HG02938 (cell line): ENCODE measurements at regions not wholly inside any gene's neighbourhood (a gene's known extent, or its start where the extent isn't known, plus 50 kb on each side); places are given as distances from the start of the nearest gene placed in this dataset.

Source experiments
- ATAC-seq: cut with Tn5 transposase; IDR thresholded peaks from one replicate; pipeline ENCODE4 v1.9.1; 2021; ENCODE audit warnings: mild to moderate bottlenecking, moderate library complexity; ENCODE audit not compliant: unreplicated experiment

GRCh38 chr1:87717157-87717670, 388.5 kb downstream of the LMO4 start:
- no peak for ATAC-seq

DNA sequence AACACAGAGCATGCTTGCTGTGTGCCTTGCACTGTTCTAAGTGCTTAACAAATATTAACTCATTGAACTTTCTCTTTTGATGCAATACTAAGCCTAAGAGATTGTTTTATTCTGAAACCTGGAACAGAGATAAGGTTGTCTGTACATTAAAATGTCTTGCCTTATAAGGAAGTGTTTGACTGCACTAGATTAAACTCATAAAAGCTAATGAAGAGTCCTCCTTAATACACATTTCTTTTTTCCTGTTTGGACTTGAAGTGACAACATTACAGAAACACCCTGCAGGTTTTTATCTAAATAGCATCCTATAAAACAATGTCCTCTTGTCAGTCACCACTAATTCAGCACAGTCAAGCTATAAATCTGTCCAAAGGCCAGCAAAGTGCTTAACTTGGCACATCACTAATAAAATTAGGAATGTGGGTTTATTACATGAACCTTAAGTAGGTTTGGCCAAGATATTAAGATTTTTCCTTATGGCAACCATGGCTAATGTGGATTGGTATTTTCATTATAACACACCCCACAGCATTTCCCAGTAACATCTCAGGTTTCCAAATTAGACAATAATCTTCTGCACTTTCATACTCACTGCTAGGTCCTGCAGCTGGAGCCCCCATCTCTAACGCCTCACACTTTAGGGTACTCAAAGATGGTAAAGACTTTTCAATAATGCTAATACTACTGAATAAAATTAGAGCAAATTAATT, 389.7 kb downstream of the LMO4 start:
- ATAC-seq, result no peak

- no peak for ATAC-seq
Observed at GRCh38 chr1:87719658-87720057, 391.0 kb downstream of the LMO4 start.

DNA sequence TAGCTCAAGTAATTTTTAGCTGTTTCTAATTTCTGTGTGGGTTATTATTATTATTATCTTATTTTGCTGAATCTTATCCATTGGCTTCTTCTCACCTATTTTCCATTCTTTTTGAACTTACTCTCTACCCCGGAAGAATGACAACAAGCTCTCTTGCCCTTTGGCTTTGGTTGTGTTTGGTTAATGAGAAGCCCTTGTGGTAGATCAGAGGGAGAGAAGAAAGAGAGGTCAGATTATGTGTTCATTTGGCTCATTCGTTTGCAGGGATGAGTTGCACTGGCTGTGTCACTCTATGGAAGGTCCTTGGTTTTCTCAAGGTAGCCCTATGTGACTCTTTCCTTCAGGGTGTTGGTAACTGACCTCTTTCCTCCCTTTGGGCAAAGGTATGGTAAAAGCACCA, 391.9 kb downstream of the LMO4 start:
- ATAC-seq, result no peak

DNA sequence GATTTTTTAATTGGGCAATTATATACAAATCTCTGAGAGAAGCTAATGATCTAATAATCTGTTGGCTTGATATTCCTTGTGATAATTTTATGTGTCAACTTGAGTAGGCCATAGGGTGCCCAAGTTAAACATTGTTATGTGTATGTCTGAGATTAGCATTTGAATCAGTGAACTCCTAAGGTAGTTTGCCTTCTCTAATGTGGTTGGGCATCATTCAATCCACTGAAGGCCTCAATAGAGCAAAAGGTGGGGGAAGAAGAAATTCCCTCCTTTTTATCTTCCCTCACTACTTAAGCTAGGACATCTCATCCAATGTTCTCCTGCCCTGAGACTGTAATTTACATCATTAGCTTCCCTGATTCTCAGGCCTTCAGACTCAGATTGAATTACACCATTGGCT, 394.5 kb downstream of the LMO4 start:
- ATAC-seq, result no peak

- ATAC-seq, result no peak
Observed at GRCh38 chr1:87728169-87728568, 399.5 kb downstream of the LMO4 start.

GRCh38 chr1:87730274-87731216, 401.9 kb downstream of the LMO4 start:
- no peak for ATAC-seq

DNA sequence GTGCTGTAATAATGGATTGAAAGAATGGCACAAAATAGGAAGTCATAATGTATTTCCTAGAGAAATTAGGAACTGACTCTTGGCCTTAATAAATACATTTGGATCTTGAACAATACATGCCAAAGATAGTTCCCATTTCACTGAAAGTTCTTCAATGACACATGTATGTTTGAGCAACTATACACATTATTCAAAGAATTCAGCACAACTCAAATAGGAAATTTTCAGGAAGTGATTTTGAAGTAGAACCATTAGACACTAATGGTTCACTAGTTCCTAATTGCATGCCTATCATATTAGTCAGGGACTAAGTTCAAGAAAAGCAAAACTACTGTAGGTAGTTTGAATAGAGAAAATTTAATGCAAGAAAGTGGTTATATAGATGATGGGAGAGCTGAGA, 404.7 kb downstream of the LMO4 start:
- ATAC-seq, result no peak

- ATAC-seq, result no peak
Observed at GRCh38 chr1:87735750-87736149, 407.1 kb downstream of the LMO4 start.

GRCh38 chr1:87739141-87739540, 410.5 kb downstream of the LMO4 start:
- no peak for ATAC-seq

DNA sequence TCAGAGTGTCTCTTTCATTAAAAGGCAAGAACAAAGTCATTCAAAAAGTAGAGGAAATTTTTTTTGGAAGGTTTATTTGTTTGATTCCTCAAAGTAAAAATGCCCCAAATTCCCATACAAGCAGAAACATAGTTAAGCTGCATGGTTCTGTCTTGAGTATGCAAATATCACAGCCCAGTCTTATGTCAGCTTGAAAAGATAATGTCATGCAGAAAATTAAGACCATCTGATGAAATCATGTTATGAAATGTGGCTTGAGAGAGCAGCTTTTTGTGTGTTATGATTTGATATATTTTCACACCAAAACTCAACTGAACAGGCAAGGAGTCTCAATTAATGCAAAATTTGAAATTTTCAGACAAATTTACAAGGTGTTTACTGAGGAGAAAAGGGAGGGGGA, 411.0 kb downstream of the LMO4 start:
- ATAC-seq, result no peak

- no peak for ATAC-seq
Observed at GRCh38 chr1:87743256-87743655, 414.6 kb downstream of the LMO4 start.

GRCh38 chr1:87744056-87744455, 415.4 kb downstream of the LMO4 start:
- no peak for ATAC-seq

DNA sequence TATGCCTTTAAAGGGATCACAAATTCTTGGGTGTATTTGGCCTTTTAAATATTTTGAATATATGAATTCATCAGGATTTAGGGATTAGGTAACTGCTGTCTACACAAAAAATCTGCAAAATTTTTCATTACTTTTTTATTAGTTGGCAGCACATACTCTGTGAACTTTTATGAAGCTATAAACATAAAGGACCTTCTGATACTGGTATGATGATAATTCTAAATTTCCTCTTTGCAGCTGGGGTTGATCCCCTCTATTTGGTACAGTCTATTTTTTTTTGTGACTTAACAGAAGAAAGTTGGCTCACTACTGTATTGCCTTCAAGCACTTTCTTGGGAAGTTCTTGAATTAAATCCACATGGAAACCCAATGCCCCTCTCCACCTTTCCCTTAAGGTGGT, 416.1 kb downstream of the LMO4 start:
- ATAC-seq, result no peak

- ATAC-seq, result no peak
Observed at GRCh38 chr1:87753366-87753765, 424.7 kb downstream of the LMO4 start.

DNA sequence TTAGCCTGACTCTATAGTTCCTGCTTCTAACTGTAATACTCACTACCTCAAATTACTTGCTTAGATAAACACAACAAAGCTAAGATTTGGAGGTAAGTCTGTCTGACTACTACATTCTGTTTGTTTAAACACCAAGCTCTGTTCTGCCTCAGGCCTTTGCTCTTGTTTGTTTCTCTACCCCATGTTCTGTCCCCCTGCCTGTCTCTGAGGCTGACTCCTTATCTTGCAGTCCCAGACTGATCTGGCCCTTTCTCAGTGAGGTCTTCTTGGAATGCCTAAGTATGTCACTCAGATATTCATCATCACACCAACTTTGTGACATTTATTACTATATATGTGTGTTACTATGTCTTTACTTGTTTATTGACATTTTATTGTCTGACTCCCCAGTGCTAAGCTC, 425.5 kb downstream of the LMO4 start:
- no peak for ATAC-seq

- ATAC-seq, result no peak
Observed at GRCh38 chr1:87757676-87758075, 429.0 kb downstream of the LMO4 start.

DNA sequence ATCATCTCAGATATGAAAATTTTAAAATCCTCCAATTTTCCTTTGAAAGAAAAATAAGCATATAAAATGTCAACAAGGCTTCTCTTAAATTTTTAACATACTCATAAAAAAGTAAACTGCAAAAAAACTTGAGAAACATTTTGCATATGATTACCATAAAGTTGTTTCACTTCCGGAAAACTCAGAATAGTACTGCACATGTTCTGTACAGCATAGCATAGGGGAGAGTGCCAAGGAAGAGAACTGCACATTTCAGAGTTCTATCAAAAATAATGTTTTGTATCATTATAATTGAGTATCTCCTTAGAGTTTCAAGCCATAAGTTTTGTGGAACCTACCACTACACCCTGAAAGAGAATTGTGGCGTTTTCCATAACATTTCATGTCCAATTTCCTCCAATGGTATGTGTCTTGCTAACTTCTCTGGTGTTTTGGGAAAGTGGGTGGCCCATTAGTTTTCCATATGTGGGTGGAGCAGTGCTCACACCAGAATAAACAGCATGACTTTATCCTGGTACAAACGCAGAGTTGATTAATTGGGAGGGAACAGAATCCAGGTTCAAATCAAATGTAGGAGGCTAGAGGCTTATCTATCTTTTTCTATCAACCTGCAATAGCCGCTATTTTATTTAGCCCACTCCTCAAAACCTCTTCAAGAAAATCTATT, 430.9 kb downstream of the LMO4 start:
- ATAC-seq, result peak; percentile 49

- ATAC-seq, result no peak
Observed at GRCh38 chr1:87760155-87760554, 431.5 kb downstream of the LMO4 start.

- ATAC-seq, result no peak
Observed at GRCh38 chr1:87760654-87761053, 432.0 kb downstream of the LMO4 start.

DNA sequence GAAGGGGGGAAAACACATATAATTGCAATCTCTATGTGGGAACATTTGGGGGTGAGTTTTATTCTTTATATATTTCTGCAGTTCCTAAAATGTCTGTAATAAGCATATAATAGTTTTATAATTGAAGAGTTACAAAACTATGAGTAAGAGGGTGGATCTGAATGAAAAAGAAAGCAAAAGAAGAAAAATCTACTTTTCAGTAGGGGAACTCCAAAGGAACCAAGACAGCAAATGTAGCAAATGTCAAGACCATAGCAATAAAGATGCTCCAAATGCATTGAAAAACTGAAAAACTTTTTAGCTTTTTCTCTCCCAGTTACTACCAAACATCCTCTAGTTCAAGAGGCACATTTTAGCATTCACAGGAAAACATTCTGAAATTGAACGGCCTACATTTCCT, 434.8 kb downstream of the LMO4 start:
- ATAC-seq, result no peak
